ENCODE measurements at regions not wholly inside any gene's neighbourhood (a gene's known extent, or its start where the extent isn't known, plus 50 kb on each side); places are given as distances from the start of the nearest gene placed in this dataset.

- no peaks in the 10 kb centered on the region for H3K4me1 ChIP-seq (ENCODE audit: control insufficient read depth in 1 of 2, insufficient read depth in 2 of 2, low read length in 2 of 2)
- no peak overlapping the region for H3K18ac ChIP-seq (ENCODE audit: low read length)
- no peak overlapping the region for H2BK120ac ChIP-seq (ENCODE audit: insufficient read depth, low read length, poor library complexity)
- H2BK5ac ChIP-seq (ENCODE audit: low read depth, low read length, poor library complexity): no peak overlapping the region
- no peak overlapping the region for H3K23ac ChIP-seq (ENCODE audit: low read length)
- H4K12ac ChIP-seq (ENCODE audit: low read depth, low read length): no peak overlapping the region
- no CpG with 5 or more reads among the region's 1 CpG for whole genome bisulfite sequencing (ENCODE audit: extremely low coverage, insufficient coverage, insufficient read length)
- H3K79me2 ChIP-seq (ENCODE audit: control insufficient read depth, insufficient read depth, low read length, poor library complexity): no peaks in the 10 kb centered on the region
- H3K4ac ChIP-seq (ENCODE audit: low read depth, low read length): no peak overlapping the region
- H3K27ac ChIP-seq (ENCODE audit: low read depth, low read length): no peak overlapping the region
- H2AK5ac ChIP-seq (ENCODE audit: low read length): no peak overlapping the region
- H3K79me1 ChIP-seq (ENCODE audit: low read length): no peaks in the 10 kb centered on the region
- H3K14ac ChIP-seq (ENCODE audit: low read length): no peak overlapping the region
- H4K91ac ChIP-seq (ENCODE audit: low read depth, low read length): no peak overlapping the region
- H2AFZ ChIP-seq (ENCODE audit: insufficient read depth, low read length, poor library complexity): no peak overlapping the region
- H2BK12ac ChIP-seq (ENCODE audit: low read length): no peak overlapping the region
- no peak overlapping the region for H3K4me3 ChIP-seq (ENCODE audit: low read depth, low read length)
- no peaks in the 10 kb centered on the region for H3K36me3 ChIP-seq (ENCODE audit: control insufficient read depth in 1 of 2, insufficient read depth in 2 of 2, low read length in 2 of 2)
- H3K27me3 ChIP-seq (ENCODE audit: insufficient read depth, low read length): no peaks in the 10 kb centered on the region
- H3K9me3 ChIP-seq (ENCODE audit: insufficient read depth, low read depth, low read length): no peaks in the 10 kb centered on the region
- H4K8ac ChIP-seq (ENCODE audit: low read depth, low read length): no peak overlapping the region
- H3K4me2 ChIP-seq (ENCODE audit: low read length): no peak overlapping the region
- no peak for DNase-seq
- no peak overlapping the region for H3K9ac ChIP-seq (ENCODE audit: low read length)
Observed at GRCh38 chr3:106588739-106589138, 719.9 kb upstream of the CBLB start.

DNA sequence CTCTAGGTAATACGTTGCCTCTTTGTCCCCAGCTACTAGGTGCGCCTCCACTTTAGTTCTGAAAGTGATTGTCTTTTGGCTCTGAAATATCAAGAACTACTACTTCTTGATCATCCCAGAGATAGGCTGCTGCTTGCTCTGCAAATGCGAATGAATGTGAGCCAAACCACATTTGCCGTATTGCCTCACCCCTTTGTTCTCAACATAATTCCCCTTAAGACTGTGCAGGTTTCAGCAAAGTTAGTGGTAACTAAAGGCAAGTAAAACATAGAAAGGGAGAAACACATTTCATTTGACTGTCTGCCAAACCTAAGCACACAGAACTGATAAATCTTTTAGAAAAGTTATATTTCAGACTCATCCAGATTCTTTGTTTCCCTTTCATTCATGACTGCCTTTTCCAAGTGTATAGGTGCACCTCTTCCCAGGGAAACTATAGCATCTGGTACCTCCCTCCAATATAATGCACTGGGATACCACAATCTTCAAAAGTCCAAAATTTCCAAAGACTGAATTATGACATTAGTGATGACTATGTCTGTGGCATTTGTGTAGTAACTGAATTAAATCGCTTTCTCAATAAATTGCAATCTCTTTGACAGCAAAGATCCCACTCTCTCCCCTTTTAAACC lies 720.6 kb upstream of the CBLB start:
- no peak overlapping the region for H3K4me3 ChIP-seq (ENCODE audit: low read depth, low read length)
- H3K4ac ChIP-seq (ENCODE audit: low read depth, low read length): no peak overlapping the region
- H3K9me3 ChIP-seq (ENCODE audit: insufficient read depth, low read depth, low read length): no peaks in the 10 kb centered on the region
- DNase-seq: no peak
- no peak overlapping the region for H3K18ac ChIP-seq (ENCODE audit: low read length)
- H4K8ac ChIP-seq (ENCODE audit: low read depth, low read length): no peak overlapping the region
- H3K9ac ChIP-seq (ENCODE audit: low read length): no peak overlapping the region
- H2AFZ ChIP-seq (ENCODE audit: insufficient read depth, low read length, poor library complexity): no peak overlapping the region
- no peak overlapping the region for H2AK5ac ChIP-seq (ENCODE audit: low read length)
- H3K27me3 ChIP-seq (ENCODE audit: insufficient read depth, low read length): no peaks in the 10 kb centered on the region
- no peaks in the 10 kb centered on the region for H3K4me1 ChIP-seq (ENCODE audit: control insufficient read depth in 1 of 2, insufficient read depth in 2 of 2, low read length in 2 of 2)
- no peak overlapping the region for H4K12ac ChIP-seq (ENCODE audit: low read depth, low read length)
- H3K4me2 ChIP-seq (ENCODE audit: low read length): no peak overlapping the region
- H2BK12ac ChIP-seq (ENCODE audit: low read length): no peak overlapping the region
- H3K27ac ChIP-seq (ENCODE audit: low read depth, low read length): no peak overlapping the region
- no peak overlapping the region for H4K91ac ChIP-seq (ENCODE audit: low read depth, low read length)
- H3K23ac ChIP-seq (ENCODE audit: low read length): no peak overlapping the region
- H3K79me1 ChIP-seq (ENCODE audit: low read length): no peaks in the 10 kb centered on the region
- no peak overlapping the region for H2BK120ac ChIP-seq (ENCODE audit: insufficient read depth, low read length, poor library complexity)
- H3K14ac ChIP-seq (ENCODE audit: low read length): no peak overlapping the region
- no peak overlapping the region for H2BK5ac ChIP-seq (ENCODE audit: low read depth, low read length, poor library complexity)
- no CpG with 5 or more reads among the region's 5 CpGs for WGBS (ENCODE audit: extremely low coverage, insufficient coverage, insufficient read length)
- no peaks in the 10 kb centered on the region for H3K36me3 ChIP-seq (ENCODE audit: control insufficient read depth in 1 of 2, insufficient read depth in 2 of 2, low read length in 2 of 2)
- H3K79me2 ChIP-seq (ENCODE audit: control insufficient read depth, insufficient read depth, low read length, poor library complexity): no peaks in the 10 kb centered on the region

DNA sequence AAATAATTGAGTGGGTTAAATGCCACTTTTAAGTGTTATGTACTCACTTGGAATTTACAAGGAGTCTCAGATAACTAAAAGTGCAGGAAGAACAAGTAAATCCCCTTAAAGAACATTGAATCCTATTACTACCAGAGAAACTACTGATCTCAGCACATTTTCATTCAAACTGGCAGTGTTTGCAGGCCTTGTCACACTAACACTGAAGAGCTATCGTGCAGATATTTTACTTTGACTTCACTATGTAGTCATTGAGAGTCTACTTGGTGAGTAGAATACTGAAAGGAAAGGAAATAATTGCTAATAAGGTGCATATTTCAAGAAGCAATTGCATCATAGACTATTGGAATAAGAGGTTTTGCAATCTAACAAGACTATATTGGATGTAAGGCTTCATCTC lies 721.4 kb upstream of the CBLB start:
- Histone ChIP-seq H3K9ac (ENCODE audit: low read length) (no peak overlapping the region), H3K36me3 (ENCODE audit: control insufficient read depth in 1 of 2, insufficient read depth in 2 of 2, low read length in 2 of 2) (no peaks in the 10 kb centered on the region), H2BK12ac (ENCODE audit: low read length) (no peak overlapping the region), H4K91ac (ENCODE audit: low read depth, low read length) (no peak overlapping the region), H2AK5ac (ENCODE audit: low read length) (no peak overlapping the region), H2BK5ac (ENCODE audit: low read depth, low read length, poor library complexity) (no peak overlapping the region), H3K14ac (ENCODE audit: low read length) (no peak overlapping the region), H3K18ac (ENCODE audit: low read length) (no peak overlapping the region), H2AFZ (ENCODE audit: insufficient read depth, low read length, poor library complexity) (no peak overlapping the region), H3K27ac (ENCODE audit: low read depth, low read length) (no peak overlapping the region), H3K23ac (ENCODE audit: low read length) (no peak overlapping the region), H3K9me3 (ENCODE audit: insufficient read depth, low read depth, low read length) (no peaks in the 10 kb centered on the region), H4K8ac (ENCODE audit: low read depth, low read length) (no peak overlapping the region), H3K27me3 (ENCODE audit: insufficient read depth, low read length) (no peaks in the 10 kb centered on the region), H2BK120ac (ENCODE audit: insufficient read depth, low read length, poor library complexity) (no peak overlapping the region), H3K4me2 (ENCODE audit: low read length) (no peak overlapping the region), H4K12ac (ENCODE audit: low read depth, low read length) (no peak overlapping the region), H3K79me1 (ENCODE audit: low read length) (no peaks in the 10 kb centered on the region), H3K79me2 (ENCODE audit: control insufficient read depth, insufficient read depth, low read length, poor library complexity) (no peaks in the 10 kb centered on the region), H3K4ac (ENCODE audit: low read depth, low read length) (no peak overlapping the region), H3K4me1 (ENCODE audit: control insufficient read depth in 1 of 2, insufficient read depth in 2 of 2, low read length in 2 of 2) (no peaks in the 10 kb centered on the region), H3K4me3 (ENCODE audit: low read depth, low read length) (no peak overlapping the region)
- whole genome bisulfite sequencing (ENCODE audit: extremely low coverage, insufficient coverage, insufficient read length): no CpG with 5 or more reads among the region's 1 CpG
- no peak for DNase-seq

- H3K4me2 ChIP-seq (ENCODE audit: low read length): no peak overlapping the region
- H3K79me1 ChIP-seq (ENCODE audit: low read length): no peaks in the 10 kb centered on the region
- no peak overlapping the region for H2BK120ac ChIP-seq (ENCODE audit: insufficient read depth, low read length, poor library complexity)
- no CpG with 5 or more reads among the region's 2 CpGs for WGBS (ENCODE audit: extremely low coverage, insufficient coverage, insufficient read length)
- H2BK12ac ChIP-seq (ENCODE audit: low read length): no peak overlapping the region
- no peak overlapping the region for H3K23ac ChIP-seq (ENCODE audit: low read length)
- no peak overlapping the region for H4K12ac ChIP-seq (ENCODE audit: low read depth, low read length)
- H2AFZ ChIP-seq (ENCODE audit: insufficient read depth, low read length, poor library complexity): no peak overlapping the region
- no peak overlapping the region for H2AK5ac ChIP-seq (ENCODE audit: low read length)
- no peaks in the 10 kb centered on the region for H3K4me1 ChIP-seq (ENCODE audit: control insufficient read depth in 1 of 2, insufficient read depth in 2 of 2, low read length in 2 of 2)
- H4K91ac ChIP-seq (ENCODE audit: low read depth, low read length): no peak overlapping the region
- no peak overlapping the region for H3K18ac ChIP-seq (ENCODE audit: low read length)
- no peaks in the 10 kb centered on the region for H3K9me3 ChIP-seq (ENCODE audit: insufficient read depth, low read depth, low read length)
- H3K4me3 ChIP-seq (ENCODE audit: low read depth, low read length): no peak overlapping the region
- no peak overlapping the region for H3K14ac ChIP-seq (ENCODE audit: low read length)
- H4K8ac ChIP-seq (ENCODE audit: low read depth, low read length): no peak overlapping the region
- H3K4ac ChIP-seq (ENCODE audit: low read depth, low read length): no peak overlapping the region
- H3K36me3 ChIP-seq (ENCODE audit: control insufficient read depth in 1 of 2, insufficient read depth in 2 of 2, low read length in 2 of 2): no peaks in the 10 kb centered on the region
- no peaks in the 10 kb centered on the region for H3K27me3 ChIP-seq (ENCODE audit: insufficient read depth, low read length)
- no peak for DNase-seq
- no peak overlapping the region for H2BK5ac ChIP-seq (ENCODE audit: low read depth, low read length, poor library complexity)
- no peak overlapping the region for H3K27ac ChIP-seq (ENCODE audit: low read depth, low read length)
- H3K9ac ChIP-seq (ENCODE audit: low read length): no peak overlapping the region
- H3K79me2 ChIP-seq (ENCODE audit: control insufficient read depth, insufficient read depth, low read length, poor library complexity): no peaks in the 10 kb centered on the region
Observed at GRCh38 chr3:106593381-106593780, 724.6 kb upstream of the CBLB start.

All from trophoblast cell (in vitro differentiated cells and primary cell).